DND-41 (cell line): ENCODE measurements at regions not wholly inside any gene's neighbourhood (a gene's known extent, or its start where the extent isn't known, plus 50 kb on each side); places are given as distances from the start of the nearest gene placed in this dataset.

Experiments used
- EZH2 ChIP-seq: IDR thresholded peaks from 3 replicates; pipeline ENCODE4 v1.6.1; 2012; ENCODE audit warnings: borderline replicate concordance, low read depth, mild to moderate bottlenecking, moderate library complexity, low read length, inconsistent platforms; ENCODE audit not compliant: severe bottlenecking
- TF ChIP-seq, protein P1 (sequence below): IDR thresholded peaks from 2 replicates; pipeline ENCODE4 v1.5.1; 2012; ENCODE audit warnings: borderline replicate concordance, low read length, moderate library complexity, mild to moderate bottlenecking; ENCODE audit not compliant: poor library complexity, severe bottlenecking; ENCODE audit errors: extremely low read depth

DNA sequence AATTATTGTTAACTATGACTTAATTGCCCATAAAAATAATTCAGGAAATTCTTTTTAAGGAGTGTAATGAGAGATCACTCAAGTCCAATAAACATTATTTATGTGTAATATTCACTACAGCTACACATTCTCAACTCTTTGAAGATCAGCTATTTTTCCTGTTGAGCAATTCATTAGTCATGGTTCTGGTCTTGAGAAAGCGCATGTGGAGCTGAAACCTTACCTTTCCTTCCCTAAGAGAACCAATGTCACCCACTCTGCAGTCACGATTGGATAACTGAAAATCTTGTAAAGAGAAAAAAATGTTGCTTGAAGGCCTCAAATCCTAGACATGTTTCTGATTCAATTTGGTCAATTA, 736.9 kb upstream of the MARCKS start:
- TF ChIP-seq, protein P1, sequence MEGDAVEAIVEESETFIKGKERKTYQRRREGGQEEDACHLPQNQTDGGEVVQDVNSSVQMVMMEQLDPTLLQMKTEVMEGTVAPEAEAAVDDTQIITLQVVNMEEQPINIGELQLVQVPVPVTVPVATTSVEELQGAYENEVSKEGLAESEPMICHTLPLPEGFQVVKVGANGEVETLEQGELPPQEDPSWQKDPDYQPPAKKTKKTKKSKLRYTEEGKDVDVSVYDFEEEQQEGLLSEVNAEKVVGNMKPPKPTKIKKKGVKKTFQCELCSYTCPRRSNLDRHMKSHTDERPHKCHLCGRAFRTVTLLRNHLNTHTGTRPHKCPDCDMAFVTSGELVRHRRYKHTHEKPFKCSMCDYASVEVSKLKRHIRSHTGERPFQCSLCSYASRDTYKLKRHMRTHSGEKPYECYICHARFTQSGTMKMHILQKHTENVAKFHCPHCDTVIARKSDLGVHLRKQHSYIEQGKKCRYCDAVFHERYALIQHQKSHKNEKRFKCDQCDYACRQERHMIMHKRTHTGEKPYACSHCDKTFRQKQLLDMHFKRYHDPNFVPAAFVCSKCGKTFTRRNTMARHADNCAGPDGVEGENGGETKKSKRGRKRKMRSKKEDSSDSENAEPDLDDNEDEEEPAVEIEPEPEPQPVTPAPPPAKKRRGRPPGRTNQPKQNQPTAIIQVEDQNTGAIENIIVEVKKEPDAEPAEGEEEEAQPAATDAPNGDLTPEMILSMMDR, result no peak
- no peak for TF ChIP-seq EZH2
